GM19372 (cell line): ENCODE measurements at regions not wholly inside any gene's neighbourhood (a gene's known extent, or its start where the extent isn't known, plus 50 kb on each side); places are given as distances from the start of the nearest gene placed in this dataset.
"Not testable (repeated sequence)": the region's sequence is repeated elsewhere in the genome, so short reads cannot be mapped to it uniquely, and the experiment has no call there.

Experiments used
- ATAC-seq: cut with Tn5 transposase; IDR thresholded peaks from one replicate; pipeline ENCODE4 v1.9.1; 2021; ENCODE audit warnings: mild to moderate bottlenecking, low read depth, moderate library complexity; ENCODE audit not compliant: unreplicated experiment

DNA sequence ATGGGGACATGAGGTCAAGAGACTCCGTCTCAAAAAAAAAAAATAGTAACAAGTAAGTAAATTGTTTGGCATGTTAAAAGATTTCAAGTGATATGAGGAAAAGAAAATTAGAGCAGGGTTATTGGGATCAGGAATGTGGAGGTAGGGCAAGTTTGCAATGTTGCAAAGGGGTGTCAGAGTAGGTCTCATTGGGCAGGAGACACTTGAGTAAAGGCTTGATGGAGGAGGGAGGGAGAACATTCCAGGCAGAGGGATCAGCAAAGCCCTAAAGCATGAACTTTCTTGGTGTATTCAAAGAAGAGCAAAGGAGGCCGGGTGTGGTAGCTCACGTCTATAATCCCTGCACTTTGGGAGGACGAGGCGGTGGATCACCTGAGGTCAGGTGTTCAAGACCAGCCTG is 87.1 kb upstream of the HAND1 start:
- ATAC-seq, result no peak

DNA sequence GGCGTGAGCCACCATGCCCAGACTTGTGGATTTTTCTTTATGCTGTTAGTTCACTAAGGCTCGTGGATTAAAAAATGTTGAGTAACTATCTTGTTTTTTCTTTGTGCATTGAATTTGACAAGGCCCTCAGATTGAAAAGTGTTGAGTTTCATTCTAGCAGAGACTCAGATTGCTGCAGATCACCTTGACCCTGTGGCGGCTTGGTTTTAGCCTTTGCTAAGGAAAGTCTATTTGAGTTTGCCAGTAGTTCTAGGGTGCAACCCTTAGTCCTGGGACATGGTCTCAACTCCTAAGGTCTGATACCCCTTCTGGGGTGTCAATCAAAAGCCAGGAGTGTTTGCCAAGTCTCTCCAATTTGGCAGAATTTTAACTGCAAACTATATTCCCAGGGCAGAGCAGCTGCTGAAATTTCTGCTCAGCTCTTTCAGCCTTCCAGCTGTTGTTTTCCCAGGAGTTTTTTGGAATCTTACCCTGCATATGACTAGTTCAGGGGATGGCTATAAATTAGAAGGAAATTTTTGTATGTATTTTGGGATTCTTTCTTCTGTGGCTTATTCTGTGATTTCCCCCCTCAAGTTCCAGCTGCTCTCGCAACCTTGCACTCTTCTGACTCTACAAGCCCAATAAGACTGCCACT is 84.3 kb upstream of the HAND1 start:
- no peak for ATAC-seq

DNA sequence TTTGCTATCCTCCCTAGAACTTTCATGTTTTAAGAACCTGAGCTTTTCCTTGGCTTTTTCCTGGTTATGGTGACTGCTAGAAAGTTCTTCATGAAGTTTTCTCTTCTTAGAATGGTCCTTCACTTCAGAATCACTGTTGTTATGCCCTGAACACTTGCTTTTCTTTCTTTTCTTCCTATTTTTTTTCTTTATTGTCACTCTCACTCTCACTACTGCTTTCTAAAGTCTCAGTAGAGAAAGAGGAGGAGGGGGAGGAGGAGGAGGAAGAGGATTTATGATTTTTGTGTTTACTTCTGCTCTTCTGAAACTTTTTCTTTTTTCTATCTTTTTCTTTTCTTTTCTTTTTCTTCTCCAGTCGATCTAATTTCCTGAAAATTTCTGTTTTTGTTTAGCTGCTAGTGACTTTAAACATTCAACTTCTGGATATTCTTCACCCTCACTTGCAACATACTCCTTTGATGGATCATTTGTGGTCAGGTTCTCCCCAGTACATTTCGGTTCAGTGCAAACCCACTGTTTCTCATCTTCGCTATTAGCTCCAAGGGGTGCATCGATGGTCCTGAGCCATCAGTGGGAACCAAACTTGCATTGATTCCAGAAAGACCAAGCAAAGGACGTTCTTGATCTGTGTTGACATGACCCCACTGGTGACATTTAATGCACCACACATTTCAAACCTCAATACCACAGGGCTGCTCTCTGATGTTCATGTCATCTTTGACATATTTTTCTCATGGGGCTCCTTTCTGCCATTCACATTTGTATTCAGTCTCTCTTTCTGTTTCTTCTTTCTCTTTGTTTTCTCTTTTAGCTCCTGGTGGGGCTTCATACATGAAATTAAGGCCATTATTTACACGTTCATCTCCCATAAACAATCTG is 81.6 kb upstream of the HAND1 start:
- no peak for ATAC-seq

DNA sequence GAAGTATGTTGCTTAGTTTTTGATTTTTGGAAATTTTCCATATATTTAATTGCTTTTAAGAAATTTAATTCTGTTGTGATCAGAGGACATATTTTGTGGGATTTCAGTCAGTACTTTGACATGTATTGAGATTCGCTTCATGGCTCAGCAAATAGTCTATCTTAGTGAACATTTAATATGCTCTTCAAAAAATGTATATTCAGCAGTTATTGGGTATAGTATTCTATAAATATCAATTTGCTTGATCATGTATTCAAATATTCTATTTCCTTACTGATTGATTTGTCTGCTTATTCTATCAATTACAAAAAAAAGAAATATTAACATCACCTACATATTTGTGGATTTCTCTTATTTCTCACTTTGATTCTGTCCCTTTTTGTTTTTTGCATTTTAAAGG is 79.5 kb upstream of the HAND1 start:
- ATAC-seq, result no peak

DNA sequence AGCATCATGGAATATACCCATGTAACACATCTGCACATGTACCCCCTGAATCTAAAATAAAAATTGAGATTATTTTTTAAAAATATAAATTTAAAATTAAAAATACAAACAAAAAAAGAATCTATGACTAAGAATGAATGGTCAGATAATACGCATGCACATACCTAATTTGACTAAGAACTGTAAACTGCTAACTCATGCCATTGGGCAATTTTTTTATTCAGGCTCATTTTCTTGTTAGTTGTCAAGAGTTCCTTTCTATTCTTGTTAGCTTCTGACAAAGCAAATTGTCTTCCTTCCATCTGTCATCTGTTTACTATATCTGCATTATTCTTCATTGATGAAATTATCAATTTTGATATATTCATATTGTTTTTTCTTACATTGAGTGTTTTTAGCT is 69.5 kb upstream of the HAND1 start:
- ATAC-seq, result no peak

DNA sequence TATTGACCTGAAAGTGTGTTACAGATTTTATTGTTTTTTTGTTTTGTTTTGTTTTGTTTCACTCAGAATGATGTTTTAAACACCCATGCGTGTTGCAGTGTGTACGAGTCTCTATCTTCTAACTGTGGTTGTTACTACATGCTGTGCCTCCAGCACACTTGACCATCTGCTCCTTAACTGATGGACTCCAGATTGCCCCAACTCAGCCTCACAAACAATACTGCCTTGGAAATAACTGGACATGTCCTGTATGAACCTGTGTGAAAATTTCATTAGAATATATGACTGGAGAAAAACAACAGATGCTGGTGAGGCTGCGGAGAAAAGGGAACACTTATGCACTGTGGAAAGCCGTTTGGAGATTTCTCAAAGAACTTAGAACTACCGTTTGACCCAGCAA is 68.7 kb upstream of the HAND1 start:
- ATAC-seq, result no peak

DNA sequence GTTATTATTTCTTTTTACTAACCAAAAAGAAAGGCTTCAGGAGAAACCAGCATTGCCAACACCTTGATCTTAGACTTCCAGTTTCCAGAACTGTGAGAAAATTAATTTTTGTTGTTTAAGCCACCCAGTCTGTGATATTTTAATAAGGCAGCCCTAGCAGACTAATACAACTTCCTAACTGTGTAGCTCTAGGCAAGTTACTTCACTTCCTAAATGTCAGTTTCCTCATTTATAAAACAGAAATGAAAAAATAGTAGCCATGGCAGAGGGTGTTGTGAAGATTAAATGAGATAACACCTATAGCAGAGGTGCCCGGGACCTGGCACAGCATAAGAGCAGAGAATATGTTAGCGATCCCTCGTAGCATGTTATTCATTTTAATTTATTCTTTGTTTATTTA is 66.6 kb upstream of the HAND1 start:
- ATAC-seq, result no peak

DNA sequence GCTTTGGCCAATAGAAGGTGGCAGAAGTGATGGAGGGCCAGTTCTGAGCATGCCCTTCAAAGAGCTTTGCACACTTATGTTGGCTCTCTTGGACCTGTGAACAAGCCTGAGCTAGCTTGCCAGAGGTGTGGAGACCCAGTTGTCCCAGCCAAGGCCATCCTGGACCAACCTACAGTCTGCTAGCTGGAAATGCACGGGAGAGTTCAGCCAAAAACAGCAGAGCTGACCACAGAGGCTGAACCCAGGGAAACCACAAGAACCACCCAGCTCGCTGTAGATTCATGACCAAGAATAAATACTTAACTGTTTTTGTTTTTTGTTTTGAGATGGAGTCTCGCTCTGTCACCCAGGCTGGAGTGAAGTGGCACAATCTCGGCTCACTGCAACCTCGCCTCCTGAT is 65.4 kb upstream of the HAND1 start:
- no peak for ATAC-seq

DNA sequence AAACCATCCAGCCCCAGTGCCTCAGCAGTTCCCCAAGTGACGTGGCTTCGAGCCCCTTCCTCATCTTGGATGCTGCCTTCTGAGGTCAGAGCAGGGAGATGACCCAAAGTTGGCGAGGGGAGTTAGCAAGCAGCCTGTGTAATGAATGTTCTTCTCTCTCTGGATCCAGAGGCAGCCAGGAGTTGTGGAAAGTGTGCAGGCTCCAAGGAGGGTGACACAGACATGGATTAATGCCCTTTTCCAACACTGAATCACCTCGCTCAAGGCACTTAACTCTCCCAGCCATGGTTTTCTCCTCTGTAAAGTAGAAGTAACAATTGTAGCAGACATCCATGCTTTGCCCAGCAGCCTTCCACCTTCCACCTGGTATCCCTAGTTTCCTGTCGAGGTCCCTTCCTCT is 64.6 kb upstream of the HAND1 start:
- no peak for ATAC-seq

DNA sequence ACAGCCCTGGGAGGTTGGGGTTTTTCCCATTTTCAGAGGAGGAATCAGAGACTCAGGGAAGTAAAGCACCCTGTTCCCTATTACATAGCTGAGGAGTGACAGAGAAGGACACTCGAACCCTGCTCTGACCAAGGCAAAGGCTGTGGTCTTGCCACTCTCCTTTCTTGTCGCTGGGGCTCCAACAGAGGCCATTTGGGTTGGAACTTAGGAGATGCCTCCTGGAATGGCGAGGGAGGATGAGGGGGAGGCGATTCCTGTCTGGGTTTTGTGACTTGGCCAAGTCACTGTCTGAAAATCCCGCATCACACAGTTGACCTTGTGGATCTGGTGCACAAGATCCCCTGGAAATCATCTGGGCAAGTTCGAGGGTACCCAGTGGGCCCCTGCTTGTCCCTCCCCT is 64.0 kb upstream of the HAND1 start:
- ATAC-seq, result no peak

DNA sequence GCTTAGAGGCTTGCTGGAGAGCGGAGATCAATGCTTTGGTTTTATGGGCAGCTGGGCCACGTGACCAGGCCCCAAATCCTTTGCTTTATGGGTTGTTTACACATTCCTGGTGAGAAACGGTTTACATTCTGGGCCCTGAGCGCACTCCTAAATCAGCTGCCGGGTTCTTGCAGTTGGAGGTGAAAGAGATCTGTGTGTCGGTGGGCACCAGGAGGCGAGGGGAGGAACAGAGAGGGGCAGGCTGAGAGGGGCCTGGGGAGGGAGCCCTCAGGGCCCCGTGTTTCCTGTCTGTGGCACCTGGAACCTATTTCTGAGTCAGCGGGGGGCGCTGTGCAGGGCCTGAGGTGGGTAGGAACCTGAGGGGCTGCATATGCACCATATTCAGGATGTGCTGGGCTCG is 63.5 kb upstream of the HAND1 start:
- no peak for ATAC-seq

DNA sequence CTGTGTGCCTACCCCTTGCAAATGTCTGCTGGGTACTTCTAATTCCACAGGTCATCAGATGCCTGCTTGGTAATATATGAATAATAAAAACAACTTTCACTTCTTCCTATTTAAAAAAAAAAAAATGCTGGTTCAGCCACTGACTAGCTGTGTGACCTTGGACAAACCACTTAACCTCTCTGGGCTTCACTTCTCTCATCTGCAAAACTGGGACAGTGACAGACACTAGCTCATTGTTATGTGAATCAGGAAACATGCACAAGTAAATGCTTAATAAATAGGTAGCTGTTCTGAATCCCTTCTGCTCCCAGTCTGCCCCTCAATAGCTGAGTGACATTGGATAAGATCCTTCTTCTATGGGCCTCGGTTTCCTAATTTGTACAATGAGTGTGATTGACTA is 62.6 kb upstream of the HAND1 start:
- no peak for ATAC-seq

DNA sequence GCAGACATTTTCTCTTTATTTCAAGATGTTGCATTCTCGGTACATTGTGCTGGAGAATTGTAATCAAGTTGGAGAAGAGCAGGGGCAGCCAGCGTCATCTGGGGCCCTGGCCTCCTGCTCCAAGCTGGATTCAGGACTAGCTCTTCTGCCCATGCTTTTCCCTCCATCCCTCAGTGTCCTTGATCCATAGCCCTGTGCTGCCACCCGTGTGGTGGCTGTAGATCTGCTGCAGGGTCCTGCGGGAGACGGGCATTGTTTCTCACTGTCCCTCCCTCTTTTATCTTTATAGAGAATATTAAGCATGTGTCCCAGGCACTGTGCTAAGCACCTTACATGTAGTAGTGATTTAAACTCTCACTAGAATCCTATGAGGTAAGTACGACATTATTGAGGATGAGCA is 60.5 kb upstream of the HAND1 start:
- no peak for ATAC-seq

DNA sequence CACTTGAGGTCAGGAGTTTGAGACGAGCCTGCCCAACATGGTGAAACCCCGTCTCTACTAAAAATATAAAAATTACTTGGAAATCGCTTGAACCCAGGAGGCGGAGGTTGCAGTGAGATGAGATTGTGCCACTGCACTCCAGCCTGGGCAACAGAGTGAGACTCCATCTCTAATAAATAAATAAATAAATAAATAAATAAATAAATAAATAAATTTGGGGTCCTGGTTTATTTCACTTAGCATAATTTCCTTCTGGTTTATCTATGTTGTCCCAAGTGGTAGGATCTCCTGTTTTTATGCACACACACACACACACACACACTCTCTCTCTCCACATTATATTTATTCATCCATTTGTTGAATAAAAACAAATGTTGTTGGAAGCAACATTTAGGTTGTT is 58.4 kb upstream of the HAND1 start:
- ATAC-seq, result not testable (repeated sequence)

DNA sequence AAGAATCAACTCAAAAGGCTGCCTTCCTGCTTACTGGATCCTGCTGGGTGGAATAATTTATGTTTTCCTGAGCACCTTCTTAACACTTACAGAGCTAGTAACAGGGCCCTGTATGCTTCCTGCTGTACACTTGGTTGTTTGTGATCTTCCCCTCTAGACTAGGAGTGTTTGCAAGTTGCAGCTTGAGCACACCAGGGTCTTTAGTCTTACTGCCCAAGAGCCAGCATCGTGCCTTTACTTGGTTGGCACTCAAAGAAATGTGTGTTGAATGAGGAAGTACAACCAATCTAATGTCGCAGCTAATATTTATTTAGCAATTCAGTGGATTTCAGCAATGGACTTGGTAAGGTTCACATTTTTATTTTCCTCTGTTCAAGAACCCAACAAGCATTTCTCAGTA is 57.5 kb upstream of the HAND1 start:
- no peak for ATAC-seq

DNA sequence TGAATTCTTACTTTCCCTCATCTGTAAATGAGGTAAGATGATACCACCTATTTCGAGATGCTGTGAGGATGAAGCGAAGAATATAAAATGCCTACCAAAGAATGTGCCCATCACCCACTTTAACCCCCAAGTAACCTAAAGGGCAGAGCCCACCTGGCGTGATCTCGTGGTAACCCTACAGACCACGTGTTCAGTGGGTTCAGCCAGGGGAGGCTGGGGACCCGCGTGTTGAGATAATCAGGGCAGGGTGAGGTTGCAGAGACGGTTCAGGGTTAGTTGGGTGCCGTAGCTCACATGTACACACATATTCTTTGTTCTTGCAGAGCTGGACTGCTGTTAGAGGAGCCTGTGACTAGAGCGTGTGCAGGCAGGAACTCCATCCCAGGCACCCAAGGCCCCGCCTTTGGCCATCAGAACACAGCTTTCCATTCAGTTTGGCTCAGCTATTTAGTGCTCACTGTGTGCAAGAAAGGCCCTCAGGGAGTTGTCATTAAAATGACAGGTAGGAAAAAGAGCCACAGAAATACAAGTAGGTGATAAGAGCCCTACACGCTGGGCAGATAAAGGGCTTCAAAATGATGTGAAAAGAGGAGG is 56.5 kb upstream of the HAND1 start:
- no peak for ATAC-seq

DNA sequence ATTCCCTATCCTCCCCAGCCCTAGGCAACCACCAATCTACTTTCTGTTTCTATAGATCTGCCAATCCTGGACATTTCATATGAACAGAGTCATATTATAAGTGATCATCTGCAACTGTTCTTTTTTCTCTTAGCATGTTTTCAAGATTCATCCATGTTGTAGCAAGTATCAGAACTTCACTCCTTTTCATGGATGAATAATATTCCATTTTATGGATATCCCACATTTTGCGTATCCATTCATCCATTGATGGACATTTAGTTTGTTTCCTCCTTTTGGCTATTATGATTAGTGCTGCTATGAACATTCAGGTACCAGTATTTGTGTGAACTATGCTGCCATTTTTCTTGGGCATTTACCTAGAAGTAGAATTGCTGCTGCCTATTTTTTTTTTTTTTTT is 51.3 kb upstream of the HAND1 start:
- no peak for ATAC-seq

DNA sequence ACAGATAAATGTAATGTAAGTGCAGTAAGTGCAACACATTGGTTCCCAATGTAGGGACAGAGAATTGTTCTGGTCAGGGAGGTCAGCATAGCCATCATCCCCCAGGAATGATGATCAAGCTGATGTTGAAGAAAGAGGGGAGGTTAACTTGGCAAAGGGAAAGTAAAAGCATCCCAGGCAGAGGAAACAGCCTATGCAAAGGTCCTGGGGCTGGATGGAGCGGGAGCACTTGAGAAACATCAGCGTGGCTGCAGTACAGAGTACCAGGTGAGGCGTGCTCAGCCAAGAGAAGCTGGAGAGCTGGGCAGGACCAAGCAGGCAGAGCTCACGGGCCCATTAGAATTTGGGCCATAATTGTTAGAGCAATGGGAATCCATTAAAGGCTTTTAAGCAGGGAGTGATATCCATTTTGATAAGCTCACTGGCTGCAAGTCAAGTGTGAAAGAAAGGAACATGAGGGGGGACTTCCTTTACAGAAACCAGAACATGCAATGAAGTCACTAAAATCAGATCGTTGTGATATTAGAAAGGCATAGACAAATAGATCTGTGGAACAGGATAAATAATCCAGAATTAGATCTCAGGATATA is 50.1 kb upstream of the HAND1 start:
- ATAC-seq, result no peak
